ENCODE measurements at regions not wholly inside any gene's neighbourhood (a gene's known extent, or its start where the extent isn't known, plus 50 kb on each side); places are given as distances from the start of the nearest gene placed in this dataset.

- DNase-seq = no peak
Observed at GRCh38 chr9:126275386-126276001, 51.1 kb upstream of the MVB12B start.

DNA sequence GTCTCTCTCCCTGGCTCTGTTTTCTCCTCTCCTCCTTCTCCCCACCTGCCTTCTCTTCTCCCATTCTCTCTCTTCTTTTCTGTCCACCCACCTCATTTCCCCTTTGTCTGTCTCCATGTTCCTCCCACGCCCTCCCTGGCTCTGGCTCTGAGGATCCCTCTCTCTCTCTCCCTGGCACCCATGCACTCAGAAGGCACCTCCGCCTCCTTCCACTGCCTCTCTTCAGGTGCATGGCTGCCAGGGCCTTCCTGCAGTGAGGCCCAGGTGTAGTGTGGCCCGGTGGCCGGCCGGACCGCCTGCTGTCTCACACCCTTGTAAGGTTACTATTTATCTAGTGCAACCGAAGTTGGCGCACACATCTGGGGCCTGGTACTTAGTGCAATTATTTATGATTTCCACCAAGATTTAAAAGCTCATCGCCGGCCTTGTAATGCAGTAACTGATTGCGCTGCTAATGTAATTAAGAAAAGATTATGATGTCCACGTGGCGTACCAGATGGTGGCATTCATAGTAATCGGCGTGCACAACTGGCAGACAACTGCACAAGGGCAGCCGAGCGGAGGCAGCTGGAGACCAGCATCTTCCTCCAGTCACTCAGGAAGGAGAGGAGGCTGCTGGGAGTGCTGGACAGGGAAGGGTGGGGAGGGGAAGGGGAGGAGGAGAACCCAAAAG is 50.4 kb upstream of the MVB12B start:
- no peak for DNase-seq

Data from right forelimb (tissue), 1 donor.